CD4-positive, alpha-beta T cell treated with Interleukin-10 for 1 hour (primary cell): ENCODE measurements at regions not wholly inside any gene's neighbourhood (a gene's known extent, or its start where the extent isn't known, plus 50 kb on each side); places are given as distances from the start of the nearest gene placed in this dataset.
A peak's percentile ranks its signal among the peaks of the same experiment; 100 is the strongest.

Experiments
- DNase-seq: peaks from one replicate; pipeline ENCODE4 v3.0.0-alpha.2; 2020

GRCh38 chr7:112880818-112881418 is 90.7 kb upstream of the TMEM168 start:
- DNase-seq: no peak

- no peak for DNase-seq
Measured at GRCh38 chr7:112877691-112878460, 87.7 kb upstream of the TMEM168 start.

- DNase-seq: no peak
Measured at GRCh38 chr7:112876877-112877276, 86.7 kb upstream of the TMEM168 start.

- no peak for DNase-seq
Measured at GRCh38 chr7:112874909-112875308, 84.7 kb upstream of the TMEM168 start.

- DNase-seq: no peak
Measured at GRCh38 chr7:112873831-112874553, 83.8 kb upstream of the TMEM168 start.

GRCh38 chr7:112869111-112869774 is 79.0 kb upstream of the TMEM168 start:
- DNase-seq: peak; percentile 57

GRCh38 chr7:112868609-112869008 is 78.4 kb upstream of the TMEM168 start:
- DNase-seq: no peak

- no peak for DNase-seq
Measured at GRCh38 chr7:112866424-112866823, 76.2 kb upstream of the TMEM168 start.

GRCh38 chr7:112864380-112864779 is 74.2 kb upstream of the TMEM168 start:
- DNase-seq: no peak

GRCh38 chr7:112858838-112859237 is 68.6 kb upstream of the TMEM168 start:
- DNase-seq: no peak

- no peak for DNase-seq
Measured at GRCh38 chr7:112855227-112855626, 65.0 kb upstream of the TMEM168 start.

- DNase-seq: no peak
Measured at GRCh38 chr7:112854169-112854568, 64.0 kb upstream of the TMEM168 start.

GRCh38 chr7:112853422-112853821 is 63.2 kb upstream of the TMEM168 start:
- no peak for DNase-seq

- DNase-seq: no peak
Measured at GRCh38 chr7:112843151-112843550, 53.0 kb upstream of the TMEM168 start.
